NK-92 treated with Interleukin-12 subunit alpha and Interleukin-12 subunit beta, amount 100 ng/mL, for 24 hours (cell line): ENCODE measurements at regions not wholly inside any gene's neighbourhood (a gene's known extent, or its start where the extent isn't known, plus 50 kb on each side); places are given as distances from the start of the nearest gene placed in this dataset.

ENCODE experiments used
- DNase-seq: peaks from one replicate; lab custom pipeline; 2025; lab: John Stamatoyannopoulos, UW

DNA sequence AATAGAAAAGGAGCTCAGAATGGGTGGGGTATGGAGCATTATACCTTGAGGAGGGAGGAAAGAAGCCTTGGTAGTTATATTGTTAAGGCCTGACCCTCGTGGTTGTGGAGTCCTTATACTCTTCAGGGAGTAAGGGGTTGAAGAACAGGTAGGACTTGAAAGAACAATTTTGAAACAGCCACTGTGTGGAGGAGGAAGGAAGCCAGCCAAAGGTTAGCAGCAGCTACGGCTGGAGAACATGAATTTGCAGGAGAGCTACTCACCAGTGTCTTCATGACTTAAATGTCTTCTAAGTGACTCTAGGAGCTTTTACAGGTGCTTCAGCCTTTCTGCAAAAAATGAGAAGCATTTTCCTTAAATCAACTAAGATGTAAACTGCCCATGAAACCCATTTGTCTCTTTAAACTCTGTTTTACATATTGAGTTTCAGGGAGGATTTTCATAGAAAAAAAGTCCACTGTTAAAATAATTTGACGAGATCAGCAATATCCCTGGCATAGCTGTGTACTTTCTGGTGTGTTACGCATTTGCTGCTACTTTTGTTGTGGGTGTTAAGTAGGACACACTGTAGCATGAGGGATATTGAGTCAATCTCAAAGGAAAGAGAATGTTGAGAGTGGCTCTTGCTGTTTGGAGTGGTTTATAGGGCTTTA is 110.6 kb upstream of the ELL2 start:
- no peak for DNase-seq

GRCh38 chr5:96070622-96071225 is 109.1 kb upstream of the ELL2 start:
- DNase-seq = no peak

DNA sequence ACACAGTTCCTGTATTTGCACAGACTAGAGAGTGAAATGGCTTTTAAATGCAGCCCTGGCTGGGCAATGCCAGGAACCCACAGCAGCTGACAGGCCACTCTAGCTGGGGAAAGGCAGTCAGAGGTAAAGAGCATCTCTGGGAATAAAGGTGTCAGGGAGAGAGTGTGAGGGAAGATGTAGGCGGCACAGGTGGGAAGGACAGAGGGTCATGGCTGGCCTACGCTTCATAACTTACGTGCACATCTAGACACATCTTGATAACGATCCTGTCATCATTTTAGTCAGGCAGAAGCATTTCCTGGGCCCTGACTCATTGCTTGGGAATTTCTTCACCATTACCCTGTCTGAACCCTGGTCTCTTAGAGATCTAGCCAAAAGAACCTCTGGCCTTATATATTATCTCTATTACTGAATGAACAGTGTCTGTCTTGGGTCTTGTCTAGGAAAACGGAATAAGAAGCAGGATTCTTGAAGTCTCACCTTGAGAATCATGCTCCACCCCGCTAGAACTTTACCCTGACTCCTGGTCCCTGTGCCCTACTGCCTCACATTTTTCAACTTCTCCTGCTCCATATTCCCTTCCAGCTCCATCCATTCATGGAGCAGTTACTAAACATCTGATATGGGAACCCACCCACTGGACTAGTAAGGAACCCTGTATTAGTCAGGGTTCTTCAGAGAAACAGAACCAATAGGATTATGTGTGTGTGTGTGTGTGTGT is 106.4 kb upstream of the ELL2 start:
- DNase-seq = no peak

GRCh38 chr5:96067251-96067650 is 105.6 kb upstream of the ELL2 start:
- no peak for DNase-seq

- DNase-seq = no peak
Observed at GRCh38 chr5:96066386-96066719, 104.7 kb upstream of the ELL2 start.

GRCh38 chr5:96065685-96066385 is 104.2 kb upstream of the ELL2 start:
- no peak for DNase-seq

- DNase-seq = no peak
Observed at GRCh38 chr5:96064877-96065276, 103.2 kb upstream of the ELL2 start.

DNA sequence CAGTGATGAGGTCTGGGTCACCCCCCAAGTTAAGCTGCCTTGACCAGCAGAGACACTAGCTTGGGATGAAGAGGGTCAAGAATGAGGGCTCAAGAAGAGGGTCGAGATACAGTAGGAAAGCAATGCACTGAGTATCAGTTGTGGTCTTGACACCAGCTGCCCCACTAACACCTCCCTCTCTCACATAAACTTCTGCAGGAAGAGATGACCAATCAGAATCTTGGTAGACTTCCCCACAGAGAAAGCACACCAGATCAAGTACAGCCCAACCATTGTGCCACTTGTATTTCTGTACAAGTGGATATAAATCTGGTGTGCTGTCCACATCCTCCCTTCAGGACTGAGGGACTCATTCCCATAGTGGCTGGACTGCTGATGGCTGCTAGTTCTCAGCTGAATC is 101.2 kb upstream of the ELL2 start:
- DNase-seq = no peak

DNA sequence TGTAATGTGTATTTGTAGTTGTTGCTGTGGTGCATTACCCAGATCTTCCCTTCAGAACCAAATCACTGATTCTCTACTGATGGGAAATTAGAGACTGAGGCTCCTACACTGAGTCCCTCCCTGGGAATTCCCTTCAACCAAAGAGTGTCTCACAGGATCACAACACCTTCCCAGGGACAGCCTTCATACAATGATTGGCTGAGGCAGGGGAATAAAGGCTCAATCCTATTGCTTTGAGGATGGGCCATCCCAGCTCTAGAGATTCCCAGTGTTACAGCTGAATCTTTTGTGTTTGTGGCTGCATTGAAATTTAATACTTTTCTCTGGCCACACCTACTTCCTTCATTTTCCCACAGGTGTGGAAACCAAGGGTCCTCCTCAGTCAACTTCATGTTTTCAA is 96.4 kb upstream of the ELL2 start:
- DNase-seq = no peak

- no peak for DNase-seq
Observed at GRCh38 chr5:96054311-96055030, 92.8 kb upstream of the ELL2 start.

DNA sequence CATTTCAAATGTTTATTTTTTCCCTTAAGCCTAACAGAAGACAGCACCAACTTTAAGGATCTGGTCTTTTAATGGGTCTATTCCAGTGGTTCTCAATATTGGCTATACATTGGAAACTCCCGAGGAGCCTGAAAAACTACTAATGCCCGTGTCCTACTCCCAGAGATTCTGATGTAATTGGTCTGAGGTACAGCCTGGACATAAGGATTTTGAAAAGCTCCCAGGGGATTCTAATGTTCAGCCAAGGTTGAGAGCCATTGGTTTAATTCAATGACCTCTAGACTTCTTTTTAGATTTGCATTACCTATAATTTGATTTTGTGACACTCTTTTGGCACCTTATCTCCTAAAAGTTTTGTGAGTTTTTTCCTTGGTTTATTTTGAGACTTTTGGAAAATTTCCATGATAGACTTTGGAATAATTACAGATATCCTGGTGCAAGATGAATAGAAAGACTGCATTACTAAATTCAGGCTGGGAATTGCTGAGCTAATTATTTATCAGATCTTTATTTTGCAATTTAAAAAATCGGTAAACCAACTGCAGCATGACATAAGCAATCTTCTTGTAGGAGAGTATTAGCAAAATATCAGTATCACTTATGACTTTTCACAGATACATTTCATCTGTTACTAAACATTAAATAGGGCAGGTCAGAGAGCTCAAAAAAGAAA is 91.5 kb upstream of the ELL2 start:
- no peak for DNase-seq

- DNase-seq = no peak
Observed at GRCh38 chr5:96052374-96052773, 90.7 kb upstream of the ELL2 start.

- DNase-seq = no peak
Observed at GRCh38 chr5:96051401-96051830, 89.8 kb upstream of the ELL2 start.

DNA sequence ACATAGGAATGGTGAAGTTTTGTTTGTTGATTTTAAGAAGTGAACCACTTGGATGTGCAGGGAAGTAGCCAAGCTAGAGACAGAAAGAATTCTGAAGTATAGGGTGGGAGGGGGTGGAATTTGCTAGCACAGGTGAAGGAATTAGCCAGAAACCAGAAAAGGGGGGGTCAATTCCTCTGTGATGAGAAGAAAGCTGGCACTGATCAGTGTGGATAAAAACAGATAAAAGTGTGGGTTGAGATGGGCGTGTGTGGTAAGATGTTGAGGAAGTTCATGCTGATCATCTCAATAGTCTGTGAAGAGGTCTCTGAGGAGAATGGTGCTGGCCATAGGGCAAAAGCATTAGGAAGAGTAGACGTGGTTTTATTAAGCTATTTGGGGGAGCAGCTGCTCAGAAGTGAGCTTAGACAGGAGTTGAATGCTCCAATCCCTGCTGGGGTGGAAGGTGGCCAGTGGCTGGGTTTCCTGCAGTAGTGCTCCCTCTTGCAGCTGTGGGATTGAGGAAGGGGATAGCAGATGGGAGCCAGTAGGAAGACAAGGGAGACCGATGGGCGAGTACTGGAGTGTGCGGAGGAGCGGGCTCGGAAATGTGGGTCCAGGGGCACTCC is 88.7 kb upstream of the ELL2 start:
- DNase-seq = no peak

- DNase-seq = no peak
Observed at GRCh38 chr5:96049398-96050272, 88.0 kb upstream of the ELL2 start.

DNA sequence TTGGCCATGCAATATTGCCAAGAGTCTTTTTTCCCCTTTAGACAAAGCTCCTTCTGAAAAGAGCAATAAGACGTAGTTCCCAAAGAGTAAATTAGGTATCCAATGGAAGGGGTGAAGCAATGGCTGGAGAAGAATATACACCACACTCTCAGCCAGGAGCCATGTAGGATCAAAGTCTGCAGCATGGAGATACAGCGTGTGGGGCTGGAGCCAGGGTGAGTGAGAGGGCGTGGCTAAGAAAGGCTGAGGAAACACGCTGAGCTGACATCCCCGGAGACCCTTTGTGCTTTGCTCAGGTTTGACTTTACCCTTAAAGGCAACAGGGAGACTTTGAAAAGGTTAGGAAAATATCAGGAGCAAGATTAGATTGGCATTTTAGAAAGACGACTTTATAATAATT is 87.1 kb upstream of the ELL2 start:
- no peak for DNase-seq

DNA sequence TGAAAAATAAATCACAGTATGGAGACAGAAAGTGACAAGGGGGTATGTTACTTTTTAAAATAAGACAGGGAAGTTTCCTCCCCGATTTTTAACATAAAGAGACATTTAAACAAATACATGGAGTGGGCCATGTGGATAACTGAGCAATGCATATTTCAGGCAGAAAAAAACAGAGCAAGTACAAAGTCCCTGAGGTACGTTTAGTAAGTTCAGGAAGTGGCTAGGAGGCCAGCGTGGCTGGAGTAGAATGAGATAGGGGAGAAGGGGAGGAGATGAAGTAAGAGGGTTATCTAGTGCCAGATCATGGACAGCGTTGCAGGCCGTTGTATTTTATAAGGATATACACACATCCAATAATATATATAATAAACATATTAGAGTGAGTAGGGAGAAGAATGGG is 84.2 kb upstream of the ELL2 start:
- DNase-seq = no peak

- DNase-seq = no peak
Observed at GRCh38 chr5:96043446-96043845, 81.8 kb upstream of the ELL2 start.

DNA sequence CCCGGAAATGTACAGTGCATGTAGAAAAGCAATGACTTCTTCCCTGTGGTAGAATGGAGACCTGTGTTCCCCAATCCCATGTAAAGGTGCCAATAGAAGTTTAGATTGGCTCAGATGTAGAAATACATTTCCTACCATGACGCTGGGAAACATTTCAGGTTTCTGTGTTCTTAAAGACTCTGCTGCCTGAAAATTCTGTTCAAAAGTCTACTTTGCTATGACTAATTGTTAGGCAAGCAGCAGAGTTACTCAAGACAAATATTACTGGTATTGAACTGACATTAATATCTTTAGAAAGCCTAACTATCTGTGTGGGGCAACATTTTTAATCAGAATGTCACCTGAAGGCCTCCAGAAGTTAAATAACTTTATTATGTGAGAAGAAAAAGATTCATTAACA is 75.5 kb upstream of the ELL2 start:
- DNase-seq = no peak

GRCh38 chr5:96036301-96036700 is 74.7 kb upstream of the ELL2 start:
- no peak for DNase-seq
